Suprapubic skin (tissue), 4 donors: ENCODE measurements at regions not wholly inside any gene's neighbourhood (a gene's known extent, or its start where the extent isn't known, plus 50 kb on each side); places are given as distances from the start of the nearest gene placed in this dataset.
"Not testable (repeated sequence)": the region's sequence is repeated elsewhere in the genome, so short reads cannot be mapped to it uniquely, and the experiment has no call there.

ENCODE experiments used
- DNase-seq, 2 donors: peaks; one replicate each; pipeline ENCODE4 v3.0.0-alpha.2; 2019; ENCODE audit warnings: low spot score in 2 of 2
- H3K27ac ChIP-seq: fragments of 200-600 bp; sonication (generic); one replicate; pipeline ENCODE4 v1.5.1; 2019
- H3K27me3 ChIP-seq: fragments of 200-600 bp; sonication (generic); one replicate; pipeline ENCODE4 v1.5.1; 2019
- H3K36me3 ChIP-seq: fragments of 200-600 bp; sonication (generic); one replicate; pipeline ENCODE4 v1.5.1; 2019
- H3K4me1 ChIP-seq: fragments of 200-600 bp; sonication (generic); one replicate; pipeline ENCODE4 v1.5.1; 2019
- H3K4me3 ChIP-seq: fragments of 200-600 bp; sonication (generic); one replicate; pipeline ENCODE4 v1.5.1; 2019; ENCODE audit warnings: mild to moderate bottlenecking
- H3K9me3 ChIP-seq: fragments of 200-600 bp; sonication (generic); one replicate; pipeline ENCODE4 v1.5.1; 2019
- EP300 ChIP-seq: sonication (generic); formaldehyde crosslinking; IDR thresholded peaks from one replicate; pipeline ENCODE4 v1.6.1; 2017; ENCODE audit warnings: antibody characterized with exemption
- POLR2A ChIP-seq, 2 donors: fragments of 450-650 bp; IDR thresholded peaks; one replicate each; pipeline ENCODE4 v1.6.1; 2017; ENCODE audit warnings: antibody characterized with exemption in 2 of 2, mild to moderate bottlenecking in 2 of 2, moderate library complexity in 2 of 2
- POLR2AphosphoS5 ChIP-seq, 3 donors: sonication (generic); formaldehyde crosslinking; IDR thresholded peaks; one replicate each; pipeline ENCODE4 v1.6.1; 2017; ENCODE audit warnings: antibody characterized with exemption in 3 of 3
- WGBS: methylation state at CpG from one replicate; pipeline ENCODE4 v1.1.5; 2018; 5-methylcytosine and 5-hydroxymethylcytosine counted together
- TF ChIP-seq, protein P1 (sequence below), 2 donors: fragments of 200-600 bp in 1 of 2; fragments of 450-650 bp in 1 of 2; sonication (generic) in 1 of 2; IDR thresholded peaks; one replicate each; pipeline ENCODE4 v1.5.1; 2016 to 2019; ENCODE audit warnings: antibody characterized with exemption in 2 of 2, mild to moderate bottlenecking in 1 of 2, moderate library complexity in 1 of 2

DNA sequence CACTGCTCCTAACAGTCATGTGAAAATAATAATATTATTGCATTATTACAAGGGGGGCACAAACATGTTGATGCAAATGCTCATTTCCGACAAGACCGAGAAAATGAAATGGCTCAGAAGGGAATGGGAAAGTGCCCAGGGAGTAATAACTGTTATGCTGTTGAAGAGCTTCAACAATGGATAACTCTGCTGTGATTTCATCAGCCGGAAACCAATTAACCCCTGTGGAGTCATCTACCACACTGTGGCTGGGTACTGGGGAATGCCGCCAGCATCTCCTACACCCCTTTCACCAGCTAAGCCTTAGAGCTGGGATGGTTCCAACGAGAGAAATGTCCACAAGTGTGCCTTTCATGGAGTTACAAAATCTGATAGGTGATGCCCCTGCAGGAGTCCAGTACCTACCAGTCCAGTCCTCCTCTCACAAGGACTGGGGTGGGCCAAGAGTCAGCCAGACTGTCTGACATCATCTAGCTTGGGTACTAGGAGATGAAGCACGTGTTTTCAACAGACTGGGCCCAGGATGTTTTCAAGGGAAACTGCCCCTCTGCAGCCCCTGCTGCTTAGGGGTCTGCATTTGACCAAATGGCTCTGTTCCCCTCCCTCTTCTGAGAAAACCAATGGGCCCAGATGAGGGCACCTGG lies 509.3 kb upstream of the CCDC196 start:
- Histone ChIP-seq H3K4me3 (no peak overlapping the region), H3K27me3 (no peaks in the 10 kb centered on the region), H3K9me3 (no peaks in the 10 kb centered on the region), H3K27ac (no peak overlapping the region), H3K36me3 (no peaks in the 10 kb centered on the region), H3K4me1 (no peaks in the 10 kb centered on the region)
- no peak for DNase-seq
- WGBS, result 80% methylated on average over 6 of the region's 6 CpGs
- no peak for TF ChIP-seq POLR2AphosphoS5 (IDR thresholded peaks at IDR 0.05)
- TF ChIP-seq, protein P1, sequence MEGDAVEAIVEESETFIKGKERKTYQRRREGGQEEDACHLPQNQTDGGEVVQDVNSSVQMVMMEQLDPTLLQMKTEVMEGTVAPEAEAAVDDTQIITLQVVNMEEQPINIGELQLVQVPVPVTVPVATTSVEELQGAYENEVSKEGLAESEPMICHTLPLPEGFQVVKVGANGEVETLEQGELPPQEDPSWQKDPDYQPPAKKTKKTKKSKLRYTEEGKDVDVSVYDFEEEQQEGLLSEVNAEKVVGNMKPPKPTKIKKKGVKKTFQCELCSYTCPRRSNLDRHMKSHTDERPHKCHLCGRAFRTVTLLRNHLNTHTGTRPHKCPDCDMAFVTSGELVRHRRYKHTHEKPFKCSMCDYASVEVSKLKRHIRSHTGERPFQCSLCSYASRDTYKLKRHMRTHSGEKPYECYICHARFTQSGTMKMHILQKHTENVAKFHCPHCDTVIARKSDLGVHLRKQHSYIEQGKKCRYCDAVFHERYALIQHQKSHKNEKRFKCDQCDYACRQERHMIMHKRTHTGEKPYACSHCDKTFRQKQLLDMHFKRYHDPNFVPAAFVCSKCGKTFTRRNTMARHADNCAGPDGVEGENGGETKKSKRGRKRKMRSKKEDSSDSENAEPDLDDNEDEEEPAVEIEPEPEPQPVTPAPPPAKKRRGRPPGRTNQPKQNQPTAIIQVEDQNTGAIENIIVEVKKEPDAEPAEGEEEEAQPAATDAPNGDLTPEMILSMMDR (IDR thresholded peaks at IDR 0.05), result no peak
- no peak for TF ChIP-seq POLR2A (IDR thresholded peaks at IDR 0.05)
- TF ChIP-seq EP300, result no peak

DNA sequence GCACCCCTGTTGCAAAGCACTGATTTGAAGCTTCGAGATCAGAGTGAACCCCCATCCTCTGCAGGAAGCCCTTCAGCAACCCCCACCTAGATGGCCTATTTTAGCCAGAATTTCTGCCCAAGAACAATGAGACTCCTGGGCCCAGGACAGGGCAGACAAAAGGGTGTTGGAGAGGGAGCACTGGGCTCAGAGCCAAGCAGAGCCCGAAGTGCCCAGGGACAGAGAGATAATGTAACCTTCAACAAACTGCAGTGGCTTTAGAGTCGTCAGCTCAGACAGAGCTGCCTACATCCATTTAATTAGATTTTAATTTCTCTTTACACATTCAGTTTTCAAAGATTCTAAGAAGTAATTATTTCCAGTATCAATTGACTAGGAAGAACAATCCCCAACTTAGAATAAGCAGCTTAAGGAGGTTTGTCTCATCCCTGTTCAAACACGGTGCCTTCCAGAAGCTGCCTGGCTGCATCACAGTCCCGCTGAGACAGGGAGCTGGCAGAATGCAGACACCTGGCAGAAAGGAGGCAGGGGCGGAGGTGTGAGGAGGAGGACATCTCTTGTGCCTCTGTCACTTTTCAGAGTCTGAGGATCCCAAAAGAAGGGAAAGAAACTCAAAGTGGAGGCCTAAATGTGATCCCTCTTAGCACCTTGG lies 504.9 kb upstream of the CCDC196 start:
- H3K27me3 ChIP-seq, result no peaks in the 10 kb centered on the region
- DNase-seq, result no peak
- H3K4me1 ChIP-seq, result no peaks in the 10 kb centered on the region
- H3K36me3 ChIP-seq, result no peaks in the 10 kb centered on the region
- H3K9me3 ChIP-seq, result no peaks in the 10 kb centered on the region
- H3K27ac ChIP-seq, result no peak overlapping the region
- H3K4me3 ChIP-seq, result no peak overlapping the region
- WGBS, result 93% methylated on average over 6 of the region's 6 CpGs
- TF ChIP-seq POLR2AphosphoS5 (IDR thresholded peaks at IDR 0.05), result no peak
- TF ChIP-seq POLR2A (IDR thresholded peaks at IDR 0.05), result no peak
- no peak for TF ChIP-seq EP300
- TF ChIP-seq, protein P1 (IDR thresholded peaks at IDR 0.05), result no peak

DNA sequence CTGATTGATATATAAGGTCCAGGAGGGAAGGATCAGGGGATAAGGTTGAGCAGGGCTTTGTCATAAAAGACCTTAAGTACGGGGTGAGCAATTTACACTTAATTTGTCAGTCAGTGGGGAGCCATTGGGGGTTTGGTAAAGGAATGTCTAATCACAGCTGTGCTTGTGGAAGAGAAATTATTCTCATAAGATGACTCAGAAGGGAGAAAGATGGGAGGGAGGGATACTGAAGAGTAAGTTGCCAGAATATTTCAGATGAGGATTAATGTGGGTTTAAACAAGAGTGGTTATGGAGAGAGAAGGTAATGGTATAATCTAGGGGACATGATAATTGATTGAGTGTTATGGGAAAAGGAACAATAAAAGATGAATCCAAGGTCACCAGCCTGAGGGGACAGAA lies 500.1 kb upstream of the CCDC196 start:
- Histone ChIP-seq H3K9me3 (no peaks in the 10 kb centered on the region), H3K27ac (no peak overlapping the region), H3K36me3 (no peaks in the 10 kb centered on the region), H3K4me1 (no peaks in the 10 kb centered on the region), H3K27me3 (no peaks in the 10 kb centered on the region), H3K4me3 (no peak overlapping the region)
- no peak for DNase-seq
- 31% methylated on average over 1 of the region's 1 CpG for WGBS
- TF ChIP-seq POLR2AphosphoS5 (IDR thresholded peaks at IDR 0.05) (no peak), EP300 (no peak), POLR2A (IDR thresholded peaks at IDR 0.05) (no peak)
- TF ChIP-seq, protein P1 (IDR thresholded peaks at IDR 0.05), result no peak

DNA sequence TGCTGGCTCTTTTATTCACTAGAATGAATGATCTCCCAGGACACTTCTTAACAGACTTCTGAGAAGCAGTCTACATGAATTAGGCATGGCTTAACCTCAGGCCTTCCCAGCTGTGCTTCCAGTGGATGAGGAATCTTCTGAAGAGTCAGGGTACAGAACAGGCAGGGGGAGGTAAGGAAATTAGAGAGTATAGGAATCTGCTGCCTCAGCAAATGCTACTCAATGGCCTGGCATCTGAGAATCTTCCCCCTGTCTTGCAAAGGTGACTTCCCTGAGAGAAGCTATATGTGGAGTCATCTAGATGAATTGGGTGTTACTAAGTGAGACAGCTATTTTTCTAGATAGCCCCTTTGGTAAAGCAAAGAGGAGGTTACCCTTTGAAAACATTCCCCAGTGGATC lies 496.2 kb upstream of the CCDC196 start:
- Histone ChIP-seq H3K27me3 (no peaks in the 10 kb centered on the region), H3K9me3 (no peaks in the 10 kb centered on the region), H3K4me1 (no peaks in the 10 kb centered on the region), H3K27ac (no peak overlapping the region), H3K36me3 (no peaks in the 10 kb centered on the region), H3K4me3 (no peak overlapping the region)
- TF ChIP-seq EP300 (no peak), POLR2A (IDR thresholded peaks at IDR 0.05) (no peak), POLR2AphosphoS5 (IDR thresholded peaks at IDR 0.05) (no peak)
- TF ChIP-seq, protein P1 (IDR thresholded peaks at IDR 0.05), result no peak
- DNase-seq, result no peak

DNA sequence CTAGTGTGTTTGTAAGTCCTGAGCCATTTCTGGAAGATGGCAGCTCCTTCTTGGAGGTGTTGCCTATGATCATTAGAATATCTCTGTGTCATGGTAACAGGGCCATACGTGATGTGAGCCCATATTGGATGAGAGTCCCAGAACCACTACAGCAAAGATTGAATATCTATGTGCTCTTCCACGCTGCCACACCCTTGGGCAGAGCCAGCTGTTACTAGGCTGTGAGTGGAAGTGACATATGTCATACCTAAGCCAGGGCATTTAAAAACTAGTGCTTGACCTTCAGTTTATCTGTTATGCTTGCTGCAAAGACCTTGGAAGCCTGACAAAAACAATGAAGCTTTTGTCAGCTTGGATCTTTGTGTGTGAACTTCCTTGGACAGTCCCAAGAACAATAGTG lies 495.1 kb upstream of the CCDC196 start:
- WGBS, result 80% methylated on average over 2 of the region's 2 CpGs
- DNase-seq, result no peak

DNA sequence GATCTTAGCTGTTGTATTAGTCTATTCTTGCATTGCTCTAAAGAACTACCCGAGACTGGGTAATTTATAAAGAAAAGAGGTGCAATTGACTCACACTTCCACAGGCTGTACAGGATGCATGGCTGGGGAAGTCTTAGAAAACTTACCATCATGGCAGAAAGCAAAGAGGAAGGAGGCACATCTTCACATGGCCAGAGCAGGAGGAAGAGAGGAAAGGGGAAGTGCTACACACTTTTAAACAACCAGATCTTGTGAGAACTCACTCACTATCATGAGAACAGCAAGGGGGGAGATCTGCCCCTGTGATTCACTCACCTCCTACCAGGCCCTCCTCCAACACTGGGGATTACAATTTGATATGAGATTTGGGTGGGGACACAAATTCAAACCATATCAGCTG lies 494.2 kb upstream of the CCDC196 start:
- H3K4me3 ChIP-seq, H3K27ac ChIP-seq, H3K36me3 ChIP-seq, H3K27me3 ChIP-seq, H3K9me3 ChIP-seq, DNase-seq, H3K4me1 ChIP-seq: not testable (repeated sequence)
- WGBS, result 76% methylated on average over 1 of the region's 1 CpG

More for the DNA sequence above, 495.1 kb upstream of the CCDC196 start:
- Histone ChIP-seq H3K27ac (no peak overlapping the region), H3K27me3 (no peaks in the 10 kb centered on the region), H3K9me3 (no peaks in the 10 kb centered on the region), H3K4me1 (no peaks in the 10 kb centered on the region), H3K36me3 (no peaks in the 10 kb centered on the region), H3K4me3 (no peak overlapping the region)
- TF ChIP-seq POLR2AphosphoS5 (IDR thresholded peaks at IDR 0.05) (no peak), EP300 (no peak), POLR2A (IDR thresholded peaks at IDR 0.05) (no peak)
- TF ChIP-seq, protein P1 (IDR thresholded peaks at IDR 0.05), result no peak
